CD4-positive, alpha-beta T cell treated with Interleukin-4 for 1 hour (primary cell): ENCODE measurements at regions not wholly inside any gene's neighbourhood (a gene's known extent, or its start where the extent isn't known, plus 50 kb on each side); places are given as distances from the start of the nearest gene placed in this dataset.
"Not testable (repeated sequence)": the region's sequence is repeated elsewhere in the genome, so short reads cannot be mapped to it uniquely, and the experiment has no call there.

ENCODE experiments used
- DNase-seq, 2 donors: peaks; one replicate each; pipeline ENCODE4 v3.0.0-alpha.2; 2020 to 2022

DNA sequence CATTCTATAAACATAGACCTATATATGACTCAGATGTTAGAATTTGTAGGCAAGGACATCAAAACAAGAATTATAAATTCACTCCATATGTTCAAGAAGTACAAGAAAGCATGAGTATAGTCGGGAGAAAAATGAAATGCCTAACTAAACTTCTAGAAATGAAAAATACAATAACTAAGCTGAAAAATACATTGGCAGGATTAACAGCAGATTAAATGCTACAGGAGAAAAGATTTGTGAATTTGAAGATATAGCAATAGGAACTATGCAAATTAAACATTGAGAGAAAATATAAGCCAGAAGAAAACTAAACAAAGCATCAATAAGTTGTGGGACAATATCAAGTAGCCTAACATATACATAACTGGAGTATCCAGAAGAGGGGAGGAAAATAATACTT is 55.3 kb upstream of the PRSS3 start:
- no peak for DNase-seq

DNA sequence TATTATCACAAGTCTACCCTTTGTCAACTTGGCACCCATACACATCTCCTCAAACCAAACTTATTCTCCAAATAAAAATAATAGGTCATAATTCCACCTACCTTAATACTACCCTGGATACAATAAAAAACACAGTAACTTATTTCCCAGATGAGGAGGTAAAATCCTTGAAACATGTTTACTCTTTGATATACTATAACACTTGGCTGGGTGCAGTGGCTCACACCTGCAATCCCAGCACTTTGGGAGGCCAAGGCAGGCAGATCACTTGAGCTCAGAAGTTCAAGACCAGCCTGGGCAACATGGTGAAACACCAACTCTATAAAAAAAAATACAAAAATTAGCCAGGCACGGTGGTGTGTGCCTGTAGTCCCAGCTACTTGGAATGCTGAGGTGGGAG is 54.4 kb upstream of the PRSS3 start:
- not testable (repeated sequence) for DNase-seq

DNA sequence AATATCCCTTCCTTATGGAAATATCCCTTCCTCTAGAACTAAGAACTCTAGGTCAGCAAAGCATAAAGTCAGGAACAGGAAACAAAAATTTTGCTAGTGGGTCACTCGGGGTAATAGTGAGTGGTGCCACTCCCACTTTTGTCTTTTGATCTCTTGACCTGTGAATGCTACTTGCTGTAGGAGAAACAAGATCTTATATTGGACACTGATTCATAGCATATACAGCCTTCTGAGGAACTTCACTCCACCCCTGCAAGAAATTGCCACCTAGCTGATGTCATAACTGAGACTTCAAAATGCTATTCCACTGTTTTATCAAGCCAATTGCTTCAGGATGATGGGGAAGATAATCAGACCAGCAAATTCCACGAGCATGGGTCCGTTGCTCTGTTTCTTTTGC is 53.3 kb upstream of the PRSS3 start:
- no peak for DNase-seq

DNA sequence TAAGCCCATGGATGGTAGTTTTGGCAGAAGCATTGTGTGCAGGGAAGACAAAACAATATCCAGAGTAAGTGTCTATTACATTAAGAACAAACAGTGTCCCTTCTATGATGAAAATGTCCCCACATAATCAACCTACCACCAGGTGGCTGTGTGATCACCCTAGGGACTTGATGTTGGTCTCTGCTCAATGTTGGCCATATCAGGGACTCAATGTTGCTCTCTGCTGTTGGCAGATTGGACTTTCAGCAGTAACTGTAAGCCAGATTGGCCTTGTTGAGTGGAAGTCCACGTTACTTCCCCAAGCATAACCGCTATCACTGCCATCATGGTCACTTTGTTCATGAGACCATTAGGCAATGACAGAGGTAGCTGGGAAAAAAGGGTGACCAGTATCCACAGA is 52.8 kb upstream of the PRSS3 start:
- no peak for DNase-seq
